CD4-positive, CD25-positive, alpha-beta regulatory T cell (primary cell): ENCODE measurements at regions not wholly inside any gene's neighbourhood (a gene's known extent, or its start where the extent isn't known, plus 50 kb on each side); places are given as distances from the start of the nearest gene placed in this dataset.

Source experiments
- ATAC-seq, 2 donors: fragments of 150-1000 bp; cut with Tn5 transposase; one replicate each; pipeline ENCODE4 v1.10.0; 2021; ENCODE audit warnings: low read depth in 2 of 2, moderate number of reproducible peaks in 2 of 2, moderate library complexity in 1 of 2
- DNase-seq, 3 donors: peaks; one replicate each; pipeline versions ENCODE4 v3.0.0 to v3.0.0-alpha.2; 2012 to 2022; ENCODE audit warnings: mixed read lengths in 1 of 3
- H3K27ac ChIP-seq: one replicate; pipeline ENCODE4 v1.7.0; 2013; ENCODE audit warnings: mild to moderate bottlenecking, low read length; ENCODE audit not compliant: insufficient read depth, poor library complexity, severe bottlenecking
- H3K27me3 ChIP-seq: one replicate; pipeline ENCODE4 v1.7.0; 2013; ENCODE audit warnings: low read length; ENCODE audit not compliant: control insufficient read depth, insufficient read depth
- H3K36me3 ChIP-seq: one replicate; pipeline ENCODE4 v1.7.0; 2013; ENCODE audit warnings: mild to moderate bottlenecking, low read length, moderate library complexity; ENCODE audit not compliant: control insufficient read depth, insufficient read depth
- H3K4me1 ChIP-seq: 2 replicates; pipeline ENCODE4 v1.7.0; 2013; ENCODE audit warnings: mild to moderate bottlenecking, low read length; ENCODE audit not compliant: insufficient read depth, control insufficient read depth, poor library complexity, severe bottlenecking
- H3K4me3 ChIP-seq: one replicate; pipeline ENCODE4 v1.7.0; 2013; ENCODE audit warnings: low read depth, mild to moderate bottlenecking, low read length, moderate library complexity
- H3K9me3 ChIP-seq, 2 experiments: 1 replicate in 1 of 2; 2 replicates in 1 of 2; pipeline ENCODE4 v1.7.0; 2013; ENCODE audit warnings: low read length in 2 of 2, mild to moderate bottlenecking in 1 of 2, moderate library complexity in 1 of 2; ENCODE audit not compliant: control insufficient read depth in 2 of 2
- H3K27ac Mint-ChIP-seq, 3 donors: one replicate each; pipeline ENCODE4 v1.8.0; 2020 to 2022; ENCODE audit warnings: mild to moderate bottlenecking in 3 of 3, mixed read lengths in 3 of 3, moderate library complexity in 2 of 3
- H3K27me3 Mint-ChIP-seq: one replicate; pipeline ENCODE4 v1.8.0; 2022; ENCODE audit warnings: mild to moderate bottlenecking, mixed read lengths
- H3K36me3 Mint-ChIP-seq: one replicate; pipeline ENCODE4 v1.8.0; 2020; ENCODE audit warnings: mixed read lengths
- H3K4me1 Mint-ChIP-seq, 4 donors: one replicate each; pipeline ENCODE4 v1.8.0; 2020 to 2022; ENCODE audit warnings: mixed read lengths in 4 of 4, mild to moderate bottlenecking in 1 of 4
- H3K4me3 Mint-ChIP-seq, 4 donors: one replicate each; pipeline ENCODE4 v1.8.0; 2020 to 2022; ENCODE audit warnings: mild to moderate bottlenecking in 4 of 4, mixed read lengths in 4 of 4, moderate library complexity in 3 of 4
- H3K9me3 Mint-ChIP-seq, 7 donors: one replicate each; pipeline ENCODE4 v1.8.0; 2020 to 2022; ENCODE audit warnings: mixed read lengths in 7 of 7, mild to moderate bottlenecking in 3 of 7, moderate library complexity in 2 of 7

- no peaks in the 10 kb centered on the region for H3K27me3 Mint-ChIP-seq
- H3K4me1 Mint-ChIP-seq = no peaks in the 10 kb centered on the region
- ATAC-seq (no peak), DNase-seq (no peak)
- Histone ChIP-seq H3K9me3 (no peaks in the 10 kb centered on the region), H3K4me1 (no peaks in the 10 kb centered on the region), H3K27ac (no peak overlapping the region), H3K36me3 (no peaks in the 10 kb centered on the region), H3K4me3 (no peak overlapping the region), H3K27me3 (no peaks in the 10 kb centered on the region)
- no peaks in the 10 kb centered on the region for H3K36me3 Mint-ChIP-seq
- H3K4me3 Mint-ChIP-seq = no peak overlapping the region
- H3K9me3 Mint-ChIP-seq = peaks cover 0 to 11% (median 2%) of the 10 kb centered on the region in 7 donors
- H3K27ac Mint-ChIP-seq = no peak overlapping the region
Observed at GRCh38 chrX:121931567-121931966, 884.2 kb downstream of the GLUD2 start.

- Mint-ChIP-seq H3K4me3 (no peak overlapping the region), H3K9me3 (peaks cover 0 to 11% (median 2%) of the 10 kb centered on the region in 7 donors), H3K27ac (no peak overlapping the region), H3K36me3 (no peaks in the 10 kb centered on the region), H3K4me1 (no peaks in the 10 kb centered on the region), H3K27me3 (no peaks in the 10 kb centered on the region)
- Histone ChIP-seq H3K27ac (no peak overlapping the region), H3K27me3 (no peaks in the 10 kb centered on the region), H3K36me3 (no peaks in the 10 kb centered on the region), H3K9me3 (no peaks in the 10 kb centered on the region), H3K4me1 (no peaks in the 10 kb centered on the region), H3K4me3 (no peak overlapping the region)
- DNase-seq (no peak), ATAC-seq (no peak)
Observed at GRCh38 chrX:121932688-121933087, 885.3 kb downstream of the GLUD2 start.

GRCh38 chrX:121949041-121949760 lies 901.8 kb downstream of the GLUD2 start:
- H3K9me3 Mint-ChIP-seq = peaks cover 0 to 3% (median 0%) of the 10 kb centered on the region in 7 donors

GRCh38 chrX:121958886-121959285 lies 911.5 kb downstream of the GLUD2 start:
- peaks cover 0 to 2% of the 10 kb centered on the region in 2 experiments for H3K9me3 ChIP-seq

More at GRCh38 chrX:121949041-121949760, 901.8 kb downstream of the GLUD2 start:
- H3K27me3 Mint-ChIP-seq = no peaks in the 10 kb centered on the region
- H3K27ac ChIP-seq = no peak overlapping the region
- H3K9me3 ChIP-seq = no peaks in the 10 kb centered on the region
- no peaks in the 10 kb centered on the region for H3K36me3 ChIP-seq
- H3K4me1 Mint-ChIP-seq = no peaks in the 10 kb centered on the region
- H3K4me3 Mint-ChIP-seq = no peak overlapping the region
- no peak overlapping the region for H3K4me3 ChIP-seq
- H3K27ac Mint-ChIP-seq = no peak overlapping the region
- H3K27me3 ChIP-seq = no peaks in the 10 kb centered on the region
- DNase-seq (no peak), ATAC-seq (no peak)
- no peaks in the 10 kb centered on the region for H3K36me3 Mint-ChIP-seq
- no peaks in the 10 kb centered on the region for H3K4me1 ChIP-seq

GRCh38 chrX:121975671-121976070 lies 928.3 kb downstream of the GLUD2 start:
- Mint-ChIP-seq H3K9me3 (peaks cover 0 to 4% (median 0%) of the 10 kb centered on the region in 7 donors), H3K4me3 (no peak overlapping the region), H3K27me3 (no peaks in the 10 kb centered on the region), H3K4me1 (peaks cover 0 to 5% (median 0%) of the 10 kb centered on the region in 4 donors), H3K36me3 (no peaks in the 10 kb centered on the region), H3K27ac (no peak overlapping the region)
- DNase-seq = no peak
- no peaks in the 10 kb centered on the region for H3K4me1 ChIP-seq
- no peak for ATAC-seq
- no peak overlapping the region for H3K4me3 ChIP-seq
- H3K9me3 ChIP-seq = no peaks in the 10 kb centered on the region
- H3K27me3 ChIP-seq = no peaks in the 10 kb centered on the region
- no peak overlapping the region for H3K27ac ChIP-seq
- no peaks in the 10 kb centered on the region for H3K36me3 ChIP-seq

More at GRCh38 chrX:121958886-121959285, 911.5 kb downstream of the GLUD2 start:
- no peaks in the 10 kb centered on the region for H3K27me3 ChIP-seq
- H3K36me3 Mint-ChIP-seq = no peaks in the 10 kb centered on the region
- H3K36me3 ChIP-seq = no peaks in the 10 kb centered on the region
- DNase-seq (no peak), ATAC-seq (no peak)
- H3K4me3 ChIP-seq = no peak overlapping the region
- H3K4me1 Mint-ChIP-seq = no peaks in the 10 kb centered on the region
- H3K27ac ChIP-seq = no peak overlapping the region
- no peak overlapping the region for H3K4me3 Mint-ChIP-seq
- no peak overlapping the region for H3K27ac Mint-ChIP-seq
- H3K27me3 Mint-ChIP-seq = no peaks in the 10 kb centered on the region
- H3K9me3 Mint-ChIP-seq = peaks cover 0 to 2% (median 0%) of the 10 kb centered on the region in 7 donors
- H3K4me1 ChIP-seq = no peaks in the 10 kb centered on the region

GRCh38 chrX:121987163-121987562 lies 939.8 kb downstream of the GLUD2 start:
- H3K27ac Mint-ChIP-seq = no peak overlapping the region

GRCh38 chrX:121987835-121988234 lies 940.4 kb downstream of the GLUD2 start:
- H3K36me3 Mint-ChIP-seq = no peaks in the 10 kb centered on the region
- Histone ChIP-seq H3K27ac (no peak overlapping the region), H3K36me3 (no peaks in the 10 kb centered on the region), H3K9me3 (no peaks in the 10 kb centered on the region), H3K27me3 (no peaks in the 10 kb centered on the region), H3K4me3 (no peak overlapping the region), H3K4me1 (no peaks in the 10 kb centered on the region)
- no peaks in the 10 kb centered on the region for H3K4me1 Mint-ChIP-seq
- peaks cover 0 to 5% (median 0%) of the 10 kb centered on the region in 7 donors for H3K9me3 Mint-ChIP-seq
- no peak overlapping the region for H3K4me3 Mint-ChIP-seq
- H3K27me3 Mint-ChIP-seq = no peaks in the 10 kb centered on the region
- no peak overlapping the region for H3K27ac Mint-ChIP-seq
- no peak for ATAC-seq
- no peak for DNase-seq

More at GRCh38 chrX:121987163-121987562, 939.8 kb downstream of the GLUD2 start:
- H3K4me3 ChIP-seq = no peak overlapping the region
- H3K9me3 ChIP-seq = no peaks in the 10 kb centered on the region
- Mint-ChIP-seq H3K4me1 (no peaks in the 10 kb centered on the region), H3K27me3 (no peaks in the 10 kb centered on the region), H3K36me3 (no peaks in the 10 kb centered on the region), H3K9me3 (peaks cover 0 to 5% (median 0%) of the 10 kb centered on the region in 7 donors), H3K4me3 (no peak overlapping the region)
- H3K27me3 ChIP-seq = no peaks in the 10 kb centered on the region
- ATAC-seq = no peak
- no peak for DNase-seq
- no peaks in the 10 kb centered on the region for H3K36me3 ChIP-seq
- no peaks in the 10 kb centered on the region for H3K4me1 ChIP-seq
- no peak overlapping the region for H3K27ac ChIP-seq

- H3K36me3 ChIP-seq = no peaks in the 10 kb centered on the region
- Mint-ChIP-seq H3K9me3 (peaks cover 0 to 6% (median 2%) of the 10 kb centered on the region in 7 donors), H3K4me1 (no peaks in the 10 kb centered on the region), H3K4me3 (no peak overlapping the region), H3K27ac (no peak overlapping the region), H3K36me3 (no peaks in the 10 kb centered on the region), H3K27me3 (no peaks in the 10 kb centered on the region)
- H3K4me1 ChIP-seq = no peaks in the 10 kb centered on the region
- DNase-seq (no peak), ATAC-seq (no peak)
- H3K27me3 ChIP-seq = no peaks in the 10 kb centered on the region
- H3K9me3 ChIP-seq = no peaks in the 10 kb centered on the region
- no peak overlapping the region for H3K4me3 ChIP-seq
- no peak overlapping the region for H3K27ac ChIP-seq
Observed at GRCh38 chrX:122004127-122004526, 956.7 kb downstream of the GLUD2 start.
